HG02870 (cell line): ENCODE measurements at regions not wholly inside any gene's neighbourhood (a gene's known extent, or its start where the extent isn't known, plus 50 kb on each side); places are given as distances from the start of the nearest gene placed in this dataset.
A peak's percentile ranks its signal among the peaks of the same experiment; 100 is the strongest.
"Not testable (repeated sequence)": the region's sequence is repeated elsewhere in the genome, so short reads cannot be mapped to it uniquely, and the experiment has no call there.

Experiments
- ATAC-seq: cut with Tn5 transposase; IDR thresholded peaks from one replicate; pipeline ENCODE4 v1.9.1; 2021; ENCODE audit warnings: mild to moderate bottlenecking, moderate library complexity; ENCODE audit not compliant: unreplicated experiment

DNA sequence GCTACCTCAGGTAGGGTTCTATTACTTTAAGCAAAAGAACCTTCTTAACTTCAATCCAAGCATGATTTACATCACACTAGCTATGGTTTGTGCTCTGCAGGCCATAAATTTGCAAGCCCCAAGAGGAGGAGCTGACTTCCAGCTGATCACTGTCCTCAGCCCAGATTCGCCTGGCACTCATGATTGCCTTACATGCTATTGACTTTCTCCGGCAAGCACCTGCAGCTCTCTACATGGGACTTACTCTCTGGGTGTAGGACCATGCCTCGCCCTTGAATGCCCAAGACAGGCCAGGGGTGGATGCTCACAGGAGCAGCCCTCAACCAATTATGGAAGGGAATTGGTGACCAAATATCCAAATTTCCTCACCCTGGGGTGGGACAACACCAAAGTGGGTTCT is 99.8 kb downstream of the ESM1 start:
- no peak for ATAC-seq

DNA sequence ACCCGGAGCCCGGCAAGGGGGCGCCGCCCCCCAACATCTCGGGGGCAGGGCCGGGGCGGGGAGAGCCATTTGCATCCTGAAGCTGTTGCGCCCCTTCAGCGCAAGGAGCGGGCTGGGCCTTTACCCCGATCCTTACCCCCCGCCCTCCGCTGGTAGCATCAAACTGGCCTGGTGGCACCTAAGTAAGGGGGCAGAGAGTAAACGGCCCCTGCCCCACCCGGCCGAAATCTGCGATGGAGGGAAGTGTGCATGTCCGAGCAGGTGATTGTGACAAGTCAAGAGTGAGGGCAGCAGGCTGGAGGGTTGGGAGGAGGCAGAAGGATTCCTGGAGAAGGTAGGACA is 101.2 kb downstream of the ESM1 start:
- ATAC-seq, result no peak

DNA sequence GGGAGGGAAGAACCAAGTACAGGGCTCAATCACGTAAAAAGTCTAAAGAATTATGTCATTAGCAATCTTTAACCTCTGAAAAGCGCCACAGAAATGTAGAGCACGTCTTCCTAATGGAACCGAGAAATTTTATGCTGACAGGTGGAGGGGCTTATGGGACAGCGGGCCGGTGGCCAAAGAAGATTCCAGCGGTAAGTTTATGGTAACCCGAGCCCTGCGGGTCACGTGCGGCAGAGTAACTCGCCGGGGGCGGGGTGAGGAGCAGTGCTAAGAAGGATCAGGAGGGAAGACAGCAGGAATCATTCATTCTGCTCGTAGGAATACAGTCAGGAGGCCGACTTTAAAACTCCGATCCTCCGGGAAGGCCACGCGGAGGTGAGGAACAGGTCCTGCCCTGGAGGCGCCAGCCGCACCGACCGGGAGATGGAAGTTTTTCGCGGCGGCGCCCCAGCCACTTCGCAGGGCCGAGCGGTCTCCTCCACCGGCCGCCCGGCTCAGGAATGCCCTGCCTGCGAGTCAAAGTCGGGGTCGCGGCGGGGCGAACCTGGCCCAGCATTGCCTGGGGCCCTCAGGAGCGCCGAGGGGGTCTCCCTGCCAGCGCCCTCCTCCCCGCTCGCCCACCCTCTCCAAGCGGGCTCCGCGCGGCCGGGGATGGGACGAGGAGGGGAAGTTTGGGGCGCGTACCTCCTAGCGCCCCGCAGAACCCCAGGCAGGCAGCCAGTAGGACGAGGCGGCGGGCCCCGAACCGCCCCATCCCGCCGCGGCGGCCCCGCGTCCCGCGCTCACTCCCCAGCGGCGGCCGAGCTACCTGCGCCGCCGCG is 101.8 kb downstream of the ESM1 start:
- no peak for ATAC-seq

DNA sequence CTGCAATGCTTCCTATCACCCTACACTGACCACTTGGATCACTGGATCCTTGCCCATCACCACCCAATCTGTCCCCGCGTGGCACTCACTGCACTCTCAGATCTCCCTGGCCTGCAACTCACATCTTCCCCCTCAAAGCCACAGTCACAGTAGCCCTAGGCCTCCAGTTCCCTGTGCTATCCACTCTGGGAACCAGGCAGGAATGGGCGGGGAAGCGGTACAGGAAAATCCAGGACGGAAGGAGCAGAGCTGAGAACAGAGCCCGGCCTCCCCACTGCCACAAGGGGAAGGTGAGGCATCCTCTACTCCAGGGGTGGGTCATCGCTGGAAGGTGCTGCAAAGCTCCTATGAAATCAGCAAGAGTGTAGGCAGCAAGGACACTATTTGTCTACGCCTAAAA is 102.6 kb downstream of the ESM1 start:
- ATAC-seq, result no peak

DNA sequence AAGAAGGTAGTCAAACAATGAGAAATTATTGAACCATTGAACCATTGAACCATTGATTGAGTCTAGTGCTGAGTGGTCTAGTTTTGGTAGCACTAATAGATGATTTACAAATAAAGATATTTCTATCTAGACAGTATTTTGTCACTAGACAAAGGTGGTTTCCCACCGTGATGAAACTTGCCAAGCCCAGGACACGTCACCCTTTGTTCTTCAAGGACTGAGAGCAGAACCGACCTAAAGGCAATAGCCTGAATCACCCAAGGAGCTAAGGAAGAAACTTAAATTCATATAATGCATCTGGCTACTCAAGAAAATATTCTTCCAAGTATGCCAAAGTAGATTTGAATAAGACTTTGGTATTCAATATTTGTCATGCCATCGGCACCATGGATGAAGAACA is 103.3 kb downstream of the ESM1 start:
- ATAC-seq, result no peak

- no peak for ATAC-seq
Observed at GRCh38 chr5:54881286-54882005, 103.9 kb downstream of the ESM1 start.

DNA sequence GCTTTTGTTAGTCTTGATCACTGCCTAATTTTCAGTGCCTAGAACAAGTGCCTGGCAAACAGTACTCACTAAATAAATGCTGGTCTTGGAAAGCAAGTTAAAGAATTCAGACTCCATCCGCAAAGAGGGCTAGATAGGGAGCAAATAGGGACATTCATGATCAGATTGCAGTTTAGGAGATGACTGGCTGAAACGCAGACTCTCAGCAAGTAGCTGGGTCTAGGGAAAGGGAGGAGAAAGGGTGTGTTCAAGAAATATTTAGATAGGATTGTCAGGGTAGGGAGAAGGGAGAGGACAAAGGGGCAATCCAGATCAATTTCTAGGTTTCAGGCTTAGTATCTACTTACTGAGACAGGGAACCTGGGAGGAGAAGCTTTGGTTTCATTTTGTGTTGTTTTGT is 108.4 kb downstream of the ESM1 start:
- no peak for ATAC-seq

- no peak for ATAC-seq
Observed at GRCh38 chr5:54876556-54876955, 108.8 kb downstream of the ESM1 start.

GRCh38 chr5:54874337-54875021 is 110.9 kb downstream of the ESM1 start:
- no peak for ATAC-seq

DNA sequence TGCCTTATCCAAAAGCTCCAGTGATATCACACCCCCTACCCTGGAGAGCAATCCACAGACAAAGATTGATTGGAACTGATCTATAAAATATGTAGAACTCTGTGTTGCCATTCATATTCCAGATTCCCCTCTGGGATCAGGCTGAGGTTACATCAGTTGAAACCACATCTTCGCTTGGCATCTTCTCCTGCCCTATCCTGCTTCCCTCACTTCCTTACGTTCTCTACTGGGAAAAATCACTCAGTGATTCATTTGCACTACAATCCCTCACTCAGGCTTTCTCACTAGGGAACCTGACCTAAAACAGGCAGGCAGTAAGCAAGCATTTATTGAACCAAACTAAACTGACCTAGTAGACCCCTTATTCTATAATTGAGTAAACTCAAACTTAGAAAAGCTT is 111.7 kb downstream of the ESM1 start:
- no peak for ATAC-seq

- ATAC-seq, result no peak
Observed at GRCh38 chr5:54872810-54873209, 112.6 kb downstream of the ESM1 start.

- no peak for ATAC-seq
Observed at GRCh38 chr5:54870271-54870670, 115.1 kb downstream of the ESM1 start.

DNA sequence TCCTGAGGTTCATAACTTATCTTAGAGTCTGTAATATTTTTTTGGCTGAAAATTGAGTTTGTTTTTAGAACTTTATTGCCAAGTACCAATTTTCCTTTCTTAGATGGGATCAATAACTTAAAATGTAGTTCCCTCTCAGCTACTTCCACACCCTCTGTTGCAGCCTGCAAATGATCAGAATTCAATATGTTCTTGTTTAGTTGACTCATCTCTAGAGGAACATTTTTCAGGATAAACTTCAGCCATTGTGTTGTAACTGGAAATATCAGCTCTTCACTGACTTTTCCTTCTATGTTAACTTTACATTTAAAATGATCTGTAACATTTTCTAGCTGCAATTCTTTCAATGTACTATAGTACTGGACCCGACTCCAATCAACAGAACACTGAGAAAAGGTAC is 115.7 kb downstream of the ESM1 start:
- ATAC-seq, result no peak

GRCh38 chr5:54868511-54869483 is 116.6 kb downstream of the ESM1 start:
- ATAC-seq, result peak; percentile 77

GRCh38 chr5:54867310-54867944 is 118.0 kb downstream of the ESM1 start:
- no peak for ATAC-seq

DNA sequence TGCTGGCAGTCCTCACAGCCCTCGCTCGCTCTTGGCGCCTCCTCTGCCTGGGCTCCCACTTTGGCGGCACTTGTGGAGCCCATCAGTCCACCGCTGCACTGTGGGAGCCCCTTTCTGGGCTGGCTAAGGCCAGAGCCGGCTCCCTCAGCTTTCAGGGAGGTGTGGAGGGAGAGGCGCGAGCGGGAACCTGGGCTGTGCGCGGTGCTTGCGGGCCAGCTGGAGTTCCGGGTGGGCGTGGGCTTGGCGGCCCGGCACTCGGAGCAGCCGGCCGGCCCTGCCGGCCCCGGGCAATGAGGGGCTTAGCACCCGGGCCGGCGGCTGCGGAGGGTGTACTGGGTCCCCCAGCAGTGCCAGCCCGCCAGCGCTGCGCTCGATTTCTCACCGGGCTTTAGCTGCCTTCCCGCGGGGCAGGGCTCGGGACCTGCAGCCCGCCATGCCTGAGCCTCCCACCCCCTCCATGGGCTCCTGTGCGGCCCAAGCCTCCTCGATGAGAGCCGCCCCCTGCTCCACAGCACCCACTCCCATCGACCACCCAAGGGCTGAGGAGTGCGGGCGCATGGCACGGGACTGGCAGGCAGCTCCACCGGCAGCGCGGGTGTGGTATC is 120.4 kb downstream of the ESM1 start:
- not testable (repeated sequence) for ATAC-seq

GRCh38 chr5:54862036-54862435 is 123.4 kb downstream of the ESM1 start:
- ATAC-seq, result no peak

- no peak for ATAC-seq
Observed at GRCh38 chr5:54861212-54861894, 124.0 kb downstream of the ESM1 start.

DNA sequence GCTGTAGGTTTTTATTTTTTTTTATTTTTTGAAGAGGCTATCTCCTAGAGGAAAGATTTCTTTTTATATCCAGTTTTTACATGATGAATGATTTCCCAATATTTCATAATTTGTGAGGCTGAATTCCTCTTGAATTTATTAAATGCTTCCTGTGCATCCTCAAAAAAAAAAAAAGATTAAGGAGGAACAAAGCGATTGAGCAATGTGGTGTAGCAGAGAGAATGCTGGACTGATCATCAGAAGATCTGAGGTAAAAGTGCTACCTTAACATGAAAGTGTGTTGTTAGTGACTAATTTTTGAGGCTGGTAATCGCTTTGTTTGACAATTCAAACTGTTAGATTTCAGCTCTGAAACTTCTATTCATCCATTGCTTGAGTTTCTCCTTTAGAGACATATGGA is 125.1 kb downstream of the ESM1 start:
- ATAC-seq, result no peak
